HEK293 (cell line): ENCODE measurements at regions not wholly inside any gene's neighbourhood (a gene's known extent, or its start where the extent isn't known, plus 50 kb on each side); places are given as distances from the start of the nearest gene placed in this dataset.

Experiments used
- CTCF ChIA-PET: fragments of 350-600 bp; formaldehyde crosslinking; extraction: SDS; loops from one replicate; lab custom pipeline; 2021; ENCODE audit warnings: antibody characterized with exemption; lab: Yijun Ruan, JAX
- POLR2A ChIA-PET: fragments of 300-600 bp; formaldehyde crosslinking; extraction: SDS; loops from one replicate; lab custom pipeline; 2020; ENCODE audit warnings: antibody characterized with exemption, inconsistent platforms; lab: Yijun Ruan, JAX
- H3K27ac ChIP-seq: fragments of 200-500 bp; sonication (Bioruptor generic); 2 replicates; pipeline ENCODE4 v1.5.1; 2014; ENCODE audit warnings: low read depth, low read length, control low read depth, inconsistent platforms; ENCODE audit errors: extremely low read depth
- H3K36me3 ChIP-seq, 2 experiments: fragments of 200-500 bp in 1 of 2; sonication (Bioruptor generic) in 1 of 2; 1 replicate in 1 of 2; 2 replicates in 1 of 2; pipeline ENCODE4 v1.5.1; 2014 to 2017; ENCODE audit warnings: inconsistent platforms in 2 of 2, low read length in 2 of 2; ENCODE audit not compliant: control insufficient read depth in 2 of 2, insufficient read depth in 1 of 2
- H3K4me1 ChIP-seq: fragments of 200-500 bp; sonication (Bioruptor generic); 2 replicates; pipeline ENCODE4 v1.5.1; 2014; ENCODE audit warnings: mild to moderate bottlenecking, low read length, inconsistent platforms; ENCODE audit not compliant: control insufficient read depth, insufficient read depth
- H3K4me3 ChIP-seq: 2 replicates; pipeline ENCODE4 v1.5.1; 2011; ENCODE audit warnings: low read depth, mild to moderate bottlenecking, control low read depth, low read length, moderate library complexity
- H3K9me3 ChIP-seq: fragments of 200-500 bp; sonication (Bioruptor generic); 2 replicates; pipeline ENCODE4 v1.5.1; 2014; ENCODE audit warnings: low read depth, low read length, inconsistent platforms; ENCODE audit not compliant: control insufficient read depth, insufficient read depth
- HOXD13 ChIP-seq: sonication (generic); formaldehyde crosslinking; IDR thresholded peaks from 2 replicates; pipeline ENCODE4 v1.8.0; 2022; ENCODE audit warnings: missing genetic modification reagents, borderline replicate concordance
- KLF9 ChIP-seq: fragments of 450-650 bp; formaldehyde crosslinking; IDR thresholded peaks from 2 replicates; pipeline ENCODE4 v1.5.1; 2016; ENCODE audit warnings: missing biosample characterization, missing genetic modification characterization, low read depth
- OSR2 ChIP-seq: fragments of 450-650 bp; formaldehyde crosslinking; IDR thresholded peaks from 2 replicates; pipeline ENCODE4 v1.5.1; 2016; ENCODE audit warnings: missing biosample characterization, missing genetic modification characterization
- SETDB1 ChIP-seq: IDR thresholded peaks from one replicate; pipeline ENCODE4 v1.6.1; 2017; ENCODE audit warnings: mild to moderate bottlenecking, low read length, moderate library complexity, mixed read lengths; ENCODE audit not compliant: insufficient read length
- SP2 ChIP-seq: fragments of 450-650 bp; formaldehyde crosslinking; IDR thresholded peaks from 2 replicates; pipeline ENCODE4 v1.5.1; 2016; ENCODE audit warnings: missing biosample characterization, missing genetic modification characterization
- ZFP37 ChIP-seq: fragments of 450-650 bp; formaldehyde crosslinking; IDR thresholded peaks from 2 replicates; pipeline ENCODE4 v1.5.1; 2016; ENCODE audit warnings: missing biosample characterization, missing genetic modification characterization
- ZNF112 ChIP-seq: fragments of 450-650 bp; formaldehyde crosslinking; IDR thresholded peaks from 2 replicates; pipeline ENCODE4 v1.5.0; 2017; ENCODE audit warnings: missing biosample characterization, missing genetic modification characterization
- ZNF157 ChIP-seq: fragments of 450-650 bp; formaldehyde crosslinking; IDR thresholded peaks from 2 replicates; pipeline ENCODE4 v1.5.1; 2016; ENCODE audit warnings: missing biosample characterization, missing genetic modification characterization
- ZNF274 ChIP-seq, 2 experiments: fragments of 200-500 bp in 1 of 2; fragments of 450-650 bp in 1 of 2; sonication (Bioruptor generic) in 1 of 2; formaldehyde crosslinking in 1 of 2; IDR thresholded peaks; 2 replicates each; pipeline versions ENCODE4 v1.5.1 to v1.6.1; 2014 to 2016; ENCODE audit warnings: borderline replicate concordance in 1 of 2, inconsistent platforms in 1 of 2, low read length in 1 of 2, missing biosample characterization in 1 of 2, missing genetic modification characterization in 1 of 2
- ZNF311 ChIP-seq: fragments of 450-650 bp; formaldehyde crosslinking; IDR thresholded peaks from 2 replicates; pipeline ENCODE4 v1.5.1; 2017; ENCODE audit warnings: missing biosample characterization, missing genetic modification characterization, borderline replicate concordance
- ZNF596 ChIP-seq: fragments of 450-650 bp; IDR thresholded peaks from 2 replicates; pipeline ENCODE4 v1.5.0; 2018; ENCODE audit warnings: missing biosample characterization, mild to moderate bottlenecking, missing genetic modification characterization, moderate library complexity
- ZNF623 ChIP-seq: fragments of 450-650 bp; formaldehyde crosslinking; IDR thresholded peaks from 2 replicates; pipeline ENCODE4 v1.5.1; 2016; ENCODE audit warnings: missing biosample characterization, missing genetic modification characterization
- ZNF670 ChIP-seq: fragments of 450-650 bp; formaldehyde crosslinking; IDR thresholded peaks from 2 replicates; pipeline ENCODE4 v1.5.1; 2016; ENCODE audit warnings: missing biosample characterization, missing genetic modification characterization, low read depth
- ZXDB ChIP-seq: fragments of 450-650 bp; formaldehyde crosslinking; IDR thresholded peaks from 2 replicates; pipeline ENCODE4 v1.5.1; 2016; ENCODE audit warnings: missing biosample characterization, missing genetic modification characterization
- TF ChIP-seq, protein P1 (sequence below): fragments of 450-650 bp; formaldehyde crosslinking; IDR thresholded peaks from 2 replicates; pipeline ENCODE4 v1.5.1; 2016; ENCODE audit warnings: missing biosample characterization, missing genetic modification characterization
- TF ChIP-seq, protein P2 (sequence below): fragments of 450-650 bp; formaldehyde crosslinking; IDR thresholded peaks from 2 replicates; pipeline ENCODE4 v1.5.1; 2016; ENCODE audit warnings: missing biosample characterization, missing genetic modification characterization
- TF ChIP-seq, protein P3 (sequence below): fragments of 450-650 bp; formaldehyde crosslinking; IDR thresholded peaks from 2 replicates; pipeline ENCODE4 v1.5.1; 2016; ENCODE audit warnings: missing biosample characterization, missing genetic modification characterization
- TF ChIP-seq, protein P4 (sequence below): fragments of 450-650 bp; formaldehyde crosslinking; IDR thresholded peaks from 2 replicates; pipeline ENCODE4 v1.5.1; 2017; ENCODE audit warnings: missing biosample characterization, missing genetic modification characterization

DNA sequence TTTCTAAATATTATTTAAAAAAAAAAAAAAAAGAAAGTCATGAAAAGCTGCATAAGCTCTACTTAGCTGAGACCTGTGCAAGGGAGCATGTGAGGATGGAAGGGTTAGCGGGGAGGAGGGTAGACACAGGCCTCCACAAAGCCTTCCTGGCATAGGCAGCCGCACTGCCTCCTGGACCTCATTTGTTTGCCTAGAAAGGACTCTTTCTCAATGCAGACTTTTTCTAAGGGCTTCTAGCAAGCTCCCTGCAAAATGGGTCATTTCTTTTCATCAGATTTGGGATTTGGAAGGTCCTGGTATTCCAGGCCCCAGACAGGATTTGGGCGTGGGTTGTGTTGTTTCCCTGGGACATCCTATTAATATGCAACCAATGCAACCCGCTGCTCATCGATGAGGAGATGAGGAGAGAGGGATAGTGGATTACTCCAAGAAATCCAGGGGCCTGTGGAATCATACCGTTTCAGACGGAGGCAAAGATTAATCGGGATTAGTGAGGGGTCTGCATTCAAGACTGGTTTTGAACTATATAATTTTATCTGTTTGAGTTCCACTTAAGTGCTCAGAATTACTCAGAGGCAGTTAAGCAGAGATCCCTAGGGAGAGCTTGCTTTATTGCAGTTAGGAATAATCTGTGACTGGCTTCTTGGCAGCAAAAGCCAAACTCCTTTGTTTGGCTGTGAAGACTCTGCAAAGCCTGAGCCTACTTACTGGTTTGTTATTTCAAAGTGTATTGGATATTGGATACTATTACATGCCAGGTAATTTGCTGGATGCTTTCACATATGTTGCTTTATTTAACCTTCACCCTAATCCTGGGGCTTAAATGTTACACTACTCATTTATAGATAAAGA lies 106.9 kb upstream of the NAV2 start (continued):
- TF ChIP-seq ZNF596 (tag by site-specific recombination) (no peak), HOXD13 (CRISPR knock-in tag) (no peak), ZNF670 (tag by site-specific recombination) (no peak), ZNF112 (tag by site-specific recombination) (no peak), SP2 (tag by site-specific recombination) (no peak), ZNF274 (IDR thresholded peaks at IDR 0.05; ENCODE audit: low read length) (no peak), ZNF274 (tag by site-specific recombination; IDR thresholded peaks at IDR 0.05; ENCODE audit: borderline replicate concordance) (no peak), ZXDB (tag by site-specific recombination) (peak; percentile 50; the same call in 1 of the 2 replicates)
- TF ChIP-seq, protein P1, sequence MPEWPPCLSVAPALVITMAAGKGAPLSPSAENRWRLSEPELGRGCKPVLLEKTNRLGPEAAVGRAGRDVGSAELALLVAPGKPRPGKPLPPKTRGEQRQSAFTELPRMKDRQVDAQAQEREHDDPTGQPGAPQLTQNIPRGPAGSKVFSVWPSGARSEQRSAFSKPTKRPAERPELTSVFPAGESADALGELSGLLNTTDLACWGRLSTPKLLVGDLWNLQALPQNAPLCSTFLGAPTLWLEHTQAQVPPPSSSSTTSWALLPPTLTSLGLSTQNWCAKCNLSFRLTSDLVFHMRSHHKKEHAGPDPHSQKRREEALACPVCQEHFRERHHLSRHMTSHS (tag by site-specific recombination) = no peak
- TF ChIP-seq, protein P2, sequence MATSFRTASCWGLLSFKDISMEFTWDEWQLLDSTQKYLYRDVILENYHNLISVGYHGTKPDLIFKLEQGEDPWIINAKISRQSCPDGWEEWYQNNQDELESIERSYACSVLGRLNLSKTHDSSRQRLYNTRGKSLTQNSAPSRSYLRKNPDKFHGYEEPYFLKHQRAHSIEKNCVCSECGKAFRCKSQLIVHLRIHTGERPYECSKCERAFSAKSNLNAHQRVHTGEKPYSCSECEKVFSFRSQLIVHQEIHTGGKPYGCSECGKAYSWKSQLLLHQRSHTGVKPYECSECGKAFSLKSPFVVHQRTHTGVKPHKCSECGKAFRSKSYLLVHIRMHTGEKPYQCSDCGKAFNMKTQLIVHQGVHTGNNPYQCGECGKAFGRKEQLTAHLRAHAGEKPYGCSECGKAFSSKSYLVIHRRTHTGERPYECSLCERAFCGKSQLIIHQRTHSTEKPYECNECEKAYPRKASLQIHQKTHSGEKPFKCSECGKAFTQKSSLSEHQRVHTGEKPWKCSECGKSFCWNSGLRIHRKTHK = no peak
- TF ChIP-seq, protein P3, sequence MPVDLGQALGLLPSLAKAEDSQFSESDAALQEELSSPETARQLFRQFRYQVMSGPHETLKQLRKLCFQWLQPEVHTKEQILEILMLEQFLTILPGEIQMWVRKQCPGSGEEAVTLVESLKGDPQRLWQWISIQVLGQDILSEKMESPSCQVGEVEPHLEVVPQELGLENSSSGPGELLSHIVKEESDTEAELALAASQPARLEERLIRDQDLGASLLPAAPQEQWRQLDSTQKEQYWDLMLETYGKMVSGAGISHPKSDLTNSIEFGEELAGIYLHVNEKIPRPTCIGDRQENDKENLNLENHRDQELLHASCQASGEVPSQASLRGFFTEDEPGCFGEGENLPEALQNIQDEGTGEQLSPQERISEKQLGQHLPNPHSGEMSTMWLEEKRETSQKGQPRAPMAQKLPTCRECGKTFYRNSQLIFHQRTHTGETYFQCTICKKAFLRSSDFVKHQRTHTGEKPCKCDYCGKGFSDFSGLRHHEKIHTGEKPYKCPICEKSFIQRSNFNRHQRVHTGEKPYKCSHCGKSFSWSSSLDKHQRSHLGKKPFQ (tag by site-specific recombination) = peak; percentile 13; the same call in 1 of the 2 replicates

DNA sequence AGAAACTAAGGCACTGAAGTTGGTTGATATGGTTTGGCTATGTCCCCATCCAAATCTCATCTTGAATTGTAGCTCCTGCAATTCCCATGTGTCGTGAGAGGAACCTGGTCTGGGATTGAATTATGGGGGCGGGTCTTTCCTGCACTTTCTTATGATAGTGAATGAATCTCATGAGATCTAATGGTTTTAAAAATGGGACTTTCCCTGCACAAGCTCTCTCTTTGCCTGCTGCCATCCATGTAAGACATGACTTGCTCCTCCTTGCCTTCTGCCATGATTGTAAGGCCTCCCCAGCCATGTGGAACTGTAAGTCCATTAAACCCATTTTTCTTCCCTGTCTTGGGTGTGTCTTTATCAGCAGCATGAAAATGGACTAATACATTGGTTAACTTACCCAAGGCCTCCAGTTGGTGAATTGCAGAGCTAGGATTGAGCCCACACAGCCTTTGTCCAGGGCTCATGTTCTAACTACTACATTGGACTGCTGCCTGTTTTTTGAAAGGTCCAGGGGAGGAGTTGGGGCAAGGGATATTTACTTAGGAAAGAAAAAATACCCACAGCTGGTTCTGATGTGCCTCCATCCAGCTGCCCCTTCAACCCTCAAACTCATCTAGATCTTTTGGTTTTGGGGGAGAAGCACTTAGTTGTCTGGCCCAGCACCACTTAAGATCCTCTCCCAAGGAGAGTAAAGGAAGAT lies 107.8 kb upstream of the NAV2 start:
- POLR2A ChIA-PET = no interaction called here
- H3K4me1 ChIP-seq = peaks cover 4% of the 10 kb centered on the region
- CTCF ChIA-PET = interaction anchor here (1.1 kb wide), 1 partner anchor 138 kb away, joined by 7 read pairs; no protein-coding TSS in a partner anchor
- no peak overlapping the region for H3K27ac ChIP-seq
- no peak overlapping the region for H3K4me3 ChIP-seq
- no peaks in the 10 kb centered on the region for H3K9me3 ChIP-seq
- no peaks in the 10 kb centered on the region for H3K36me3 ChIP-seq
- TF ChIP-seq SETDB1 (peak; percentile 72), KLF9 (no peak), ZFP37 (no peak), ZNF157 (tag by site-specific recombination) (no peak), OSR2 (tag by site-specific recombination) (no peak)
- TF ChIP-seq, all 188 proteins: peak for 1

DNA sequence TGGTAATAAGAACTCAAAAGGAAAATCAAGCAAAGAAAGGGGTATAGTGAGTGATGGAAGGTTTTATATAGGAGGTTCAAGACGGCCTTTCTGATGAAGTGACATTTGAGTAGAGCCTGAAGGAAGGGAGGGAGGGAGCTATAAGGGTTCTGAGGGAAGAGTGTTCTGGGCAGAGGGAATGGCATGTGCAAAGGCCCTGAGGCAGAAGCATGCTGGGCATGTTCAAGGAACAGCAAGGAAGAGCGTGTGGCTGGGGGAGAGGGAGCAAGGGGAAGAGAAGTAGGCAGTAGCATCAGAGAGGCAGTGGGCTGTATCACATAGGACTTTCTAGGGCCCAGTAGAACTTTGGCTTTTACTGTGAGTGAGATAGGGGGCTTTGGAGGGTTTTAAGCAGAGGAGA lies 108.9 kb upstream of the NAV2 start:
- TF ChIP-seq ZNF311 (tag by site-specific recombination) = no peak
- TF ChIP-seq ZNF623 (tag by site-specific recombination) = peak; percentile 80
- TF ChIP-seq, protein P4, sequence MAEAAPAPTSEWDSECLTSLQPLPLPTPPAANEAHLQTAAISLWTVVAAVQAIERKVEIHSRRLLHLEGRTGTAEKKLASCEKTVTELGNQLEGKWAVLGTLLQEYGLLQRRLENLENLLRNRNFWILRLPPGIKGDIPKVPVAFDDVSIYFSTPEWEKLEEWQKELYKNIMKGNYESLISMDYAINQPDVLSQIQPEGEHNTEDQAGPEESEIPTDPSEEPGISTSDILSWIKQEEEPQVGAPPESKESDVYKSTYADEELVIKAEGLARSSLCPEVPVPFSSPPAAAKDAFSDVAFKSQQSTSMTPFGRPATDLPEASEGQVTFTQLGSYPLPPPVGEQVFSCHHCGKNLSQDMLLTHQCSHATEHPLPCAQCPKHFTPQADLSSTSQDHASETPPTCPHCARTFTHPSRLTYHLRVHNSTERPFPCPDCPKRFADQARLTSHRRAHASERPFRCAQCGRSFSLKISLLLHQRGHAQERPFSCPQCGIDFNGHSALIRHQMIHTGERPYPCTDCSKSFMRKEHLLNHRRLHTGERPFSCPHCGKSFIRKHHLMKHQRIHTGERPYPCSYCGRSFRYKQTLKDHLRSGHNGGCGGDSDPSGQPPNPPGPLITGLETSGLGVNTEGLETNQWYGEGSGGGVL (tag by site-specific recombination) = no peak
- ChIA-PET CTCF (no interaction called here), POLR2A (interaction anchor here (0.7 kb wide), 1 partner anchor 472 kb away, joined by 3 read pairs; no protein-coding TSS in a partner anchor)
- no peak overlapping the region for H3K27ac ChIP-seq
- H3K4me3 ChIP-seq = no peak overlapping the region
- H3K4me1 ChIP-seq = peaks cover 4% of the 10 kb centered on the region
- H3K36me3 ChIP-seq = no peaks in the 10 kb centered on the region
- H3K9me3 ChIP-seq = no peaks in the 10 kb centered on the region
